BJ (cell line): ENCODE measurements at regions not wholly inside any gene's neighbourhood (a gene's known extent, or its start where the extent isn't known, plus 50 kb on each side); places are given as distances from the start of the nearest gene placed in this dataset.
"Not testable (repeated sequence)": the region's sequence is repeated elsewhere in the genome, so short reads cannot be mapped to it uniquely, and the experiment has no call there.

Experiments
- CTCF ChIA-PET: fragments of 350-600 bp; formaldehyde crosslinking; extraction: SDS; loops from one replicate; lab custom pipeline; 2021; ENCODE audit warnings: antibody characterized with exemption, inconsistent platforms; lab: Yijun Ruan, JAX
- POLR2A ChIA-PET: fragments of 300-600 bp; sonication (Branson Sonifier 250); formaldehyde crosslinking; extraction: SDS; loops from one replicate; lab custom pipeline; 2021; ENCODE audit warnings: antibody characterized with exemption; lab: Charles Lee
- DNase-seq: peaks from one replicate; pipeline ENCODE4 v3.0.0-alpha.2; 2011; ENCODE audit warnings: low read depth
- H3K27me3 ChIP-seq: 2 replicates; pipeline ENCODE4 v1.6.0; 2011; ENCODE audit warnings: low read length; ENCODE audit not compliant: control insufficient read depth, insufficient read depth
- H3K36me3 ChIP-seq: 2 replicates; pipeline ENCODE4 v1.5.1; 2011; ENCODE audit warnings: low read length; ENCODE audit not compliant: control insufficient read depth, insufficient read depth
- H3K4me3 ChIP-seq: 2 replicates; pipeline ENCODE4 v1.5.1; 2011; ENCODE audit warnings: low read depth, mild to moderate bottlenecking, control low read depth, low read length
- TF ChIP-seq, protein P1 (sequence below): IDR thresholded peaks from 2 replicates; pipeline ENCODE4 v1.5.1; 2011; ENCODE audit warnings: low read depth, mild to moderate bottlenecking, control low read depth, inconsistent platforms, low read length, moderate library complexity; ENCODE audit not compliant: insufficient read depth

DNA sequence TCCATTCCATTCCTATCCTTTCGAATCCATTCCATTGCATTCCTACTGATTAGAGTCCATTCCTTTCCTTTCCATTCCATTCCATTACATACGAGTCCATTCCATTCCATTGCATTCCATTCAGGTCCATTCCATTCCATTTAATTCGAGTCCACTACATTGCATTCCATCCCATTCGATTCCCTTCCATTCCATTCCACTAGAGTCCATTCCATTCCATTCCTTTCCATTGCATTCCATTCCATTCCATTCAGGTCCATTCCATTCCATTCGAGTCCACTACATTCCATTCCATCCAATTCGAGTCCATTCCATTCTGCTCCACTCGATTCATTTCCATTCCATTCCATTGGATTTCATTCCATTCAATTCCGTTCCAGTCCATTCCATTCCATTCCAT lies 1133.6 kb downstream of the RPIA start:
- no peak for DNase-seq
- CTCF ChIA-PET: no interaction called here
- TF ChIP-seq, protein P1, sequence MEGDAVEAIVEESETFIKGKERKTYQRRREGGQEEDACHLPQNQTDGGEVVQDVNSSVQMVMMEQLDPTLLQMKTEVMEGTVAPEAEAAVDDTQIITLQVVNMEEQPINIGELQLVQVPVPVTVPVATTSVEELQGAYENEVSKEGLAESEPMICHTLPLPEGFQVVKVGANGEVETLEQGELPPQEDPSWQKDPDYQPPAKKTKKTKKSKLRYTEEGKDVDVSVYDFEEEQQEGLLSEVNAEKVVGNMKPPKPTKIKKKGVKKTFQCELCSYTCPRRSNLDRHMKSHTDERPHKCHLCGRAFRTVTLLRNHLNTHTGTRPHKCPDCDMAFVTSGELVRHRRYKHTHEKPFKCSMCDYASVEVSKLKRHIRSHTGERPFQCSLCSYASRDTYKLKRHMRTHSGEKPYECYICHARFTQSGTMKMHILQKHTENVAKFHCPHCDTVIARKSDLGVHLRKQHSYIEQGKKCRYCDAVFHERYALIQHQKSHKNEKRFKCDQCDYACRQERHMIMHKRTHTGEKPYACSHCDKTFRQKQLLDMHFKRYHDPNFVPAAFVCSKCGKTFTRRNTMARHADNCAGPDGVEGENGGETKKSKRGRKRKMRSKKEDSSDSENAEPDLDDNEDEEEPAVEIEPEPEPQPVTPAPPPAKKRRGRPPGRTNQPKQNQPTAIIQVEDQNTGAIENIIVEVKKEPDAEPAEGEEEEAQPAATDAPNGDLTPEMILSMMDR: no peak
- H3K4me3 ChIP-seq: no peak overlapping the region
- POLR2A ChIA-PET: no interaction called here
- H3K36me3 ChIP-seq: no peaks in the 10 kb centered on the region
- H3K27me3 ChIP-seq: no peaks in the 10 kb centered on the region

DNA sequence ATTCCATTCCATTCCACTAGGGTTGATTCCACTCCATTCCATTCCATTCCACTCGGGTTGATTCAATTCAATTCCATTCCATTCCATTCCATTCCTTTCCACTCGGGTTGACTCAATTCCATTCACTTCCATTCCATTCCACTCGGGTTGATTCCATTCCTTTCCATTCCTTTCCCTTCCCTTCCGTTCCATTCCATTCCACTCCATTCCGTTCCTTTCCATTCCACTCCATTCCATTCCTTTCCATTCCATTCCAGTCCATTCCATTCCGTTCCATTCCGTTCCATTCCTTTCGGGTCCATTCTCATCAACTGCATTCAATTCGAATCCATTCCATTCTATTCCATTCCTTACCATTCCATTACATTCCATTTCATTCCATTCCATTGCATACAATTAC lies 1135.3 kb downstream of the RPIA start:
- POLR2A ChIA-PET, CTCF ChIA-PET, DNase-seq, H3K27me3 ChIP-seq, H3K36me3 ChIP-seq, H3K4me3 ChIP-seq: not testable (repeated sequence)

DNA sequence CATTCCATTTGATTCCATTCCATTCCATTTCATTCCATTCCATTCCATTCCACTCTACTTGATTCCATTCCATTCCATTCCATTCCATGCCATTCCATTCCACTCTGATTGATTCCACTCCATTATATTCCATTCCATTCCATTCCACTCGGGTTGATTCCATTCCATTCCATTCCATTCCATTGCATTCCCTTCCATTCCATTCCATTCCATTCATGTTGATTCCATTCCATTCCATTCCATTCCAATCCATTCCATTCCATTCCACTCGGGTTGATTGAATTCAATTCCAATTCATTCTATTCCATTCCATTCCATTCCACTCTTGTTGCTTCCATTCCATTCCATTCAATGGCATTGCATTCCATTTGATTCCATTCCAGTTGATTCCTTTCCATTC lies 1136.4 kb downstream of the RPIA start:
- H3K36me3 ChIP-seq, CTCF ChIA-PET, H3K27me3 ChIP-seq, POLR2A ChIA-PET, DNase-seq, H3K4me3 ChIP-seq: not testable (repeated sequence)

DNA sequence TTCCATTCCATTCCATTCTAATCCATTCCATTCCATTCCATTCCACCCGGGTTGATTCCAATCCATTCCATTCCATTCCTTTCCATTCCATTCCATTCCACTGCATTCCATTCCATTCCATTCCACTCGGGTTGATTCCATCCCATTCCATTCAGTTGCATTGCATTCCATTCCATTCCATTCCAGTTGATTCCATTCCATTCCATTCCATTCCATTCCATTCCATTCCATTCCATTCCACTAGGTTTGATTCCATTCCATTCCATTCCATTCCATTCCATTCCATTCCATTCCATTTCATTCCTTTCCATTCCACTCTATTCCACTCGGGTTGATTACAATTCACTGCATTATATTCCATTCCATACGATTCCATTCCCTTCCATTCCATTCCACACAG lies 1136.9 kb downstream of the RPIA start:
- CTCF ChIA-PET, H3K27me3 ChIP-seq, DNase-seq, H3K4me3 ChIP-seq, H3K36me3 ChIP-seq, POLR2A ChIA-PET: not testable (repeated sequence)

DNA sequence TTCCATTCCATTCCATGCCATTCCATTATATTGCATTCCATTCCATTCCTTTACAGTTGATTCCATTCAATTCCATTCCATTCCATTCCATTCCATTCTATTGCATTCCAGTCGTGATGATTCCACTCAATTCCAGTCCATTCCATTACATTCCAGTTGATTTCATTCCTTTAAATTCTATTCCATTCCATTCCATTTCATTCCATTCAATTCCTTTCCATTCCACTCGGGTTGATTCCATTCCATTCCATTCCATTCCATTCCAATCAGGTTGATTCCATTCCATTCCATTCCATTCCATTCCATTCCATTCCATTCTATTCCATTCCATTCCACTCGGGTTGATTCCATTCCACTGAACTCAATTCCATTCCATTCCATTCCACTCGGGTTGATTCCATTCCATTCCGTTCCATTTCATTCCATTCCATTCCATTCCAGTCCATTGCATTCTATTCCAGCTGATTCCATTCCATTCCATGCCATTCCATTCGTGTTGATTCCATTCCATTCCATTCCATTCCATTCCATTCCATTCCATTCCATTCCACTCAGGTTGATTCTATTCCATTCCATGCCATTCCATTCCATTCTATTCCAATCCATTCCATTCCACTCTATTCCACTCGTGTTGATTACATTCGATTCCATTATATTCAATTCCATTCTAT lies 1137.6 kb downstream of the RPIA start:
- H3K27me3 ChIP-seq, POLR2A ChIA-PET, H3K36me3 ChIP-seq, H3K4me3 ChIP-seq, CTCF ChIA-PET, DNase-seq: not testable (repeated sequence)

DNA sequence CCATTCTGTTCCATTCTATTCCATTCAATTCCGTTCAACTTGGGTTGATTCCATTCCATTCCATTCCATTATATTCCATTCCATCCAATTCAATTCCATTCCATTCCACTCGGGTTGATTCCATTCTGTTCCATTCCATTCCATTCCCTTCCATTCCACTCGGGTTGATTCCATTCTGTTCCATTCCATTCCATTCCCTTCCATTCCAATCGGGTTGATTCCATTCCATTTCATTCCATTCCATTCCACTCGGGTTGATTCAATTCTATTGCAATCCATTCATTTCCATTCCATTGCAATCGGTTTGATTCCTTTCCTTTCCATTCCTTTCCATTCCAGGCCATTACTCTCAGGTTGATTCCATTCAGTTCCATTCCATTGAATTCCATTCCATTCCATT lies 1138.4 kb downstream of the RPIA start:
- Histone ChIP-seq H3K36me3 (no peaks in the 10 kb centered on the region), H3K4me3 (no peak overlapping the region), H3K27me3 (no peaks in the 10 kb centered on the region)
- ChIA-PET POLR2A (no interaction called here), CTCF (no interaction called here)
- TF ChIP-seq, protein P1: no peak
- DNase-seq: no peak

DNA sequence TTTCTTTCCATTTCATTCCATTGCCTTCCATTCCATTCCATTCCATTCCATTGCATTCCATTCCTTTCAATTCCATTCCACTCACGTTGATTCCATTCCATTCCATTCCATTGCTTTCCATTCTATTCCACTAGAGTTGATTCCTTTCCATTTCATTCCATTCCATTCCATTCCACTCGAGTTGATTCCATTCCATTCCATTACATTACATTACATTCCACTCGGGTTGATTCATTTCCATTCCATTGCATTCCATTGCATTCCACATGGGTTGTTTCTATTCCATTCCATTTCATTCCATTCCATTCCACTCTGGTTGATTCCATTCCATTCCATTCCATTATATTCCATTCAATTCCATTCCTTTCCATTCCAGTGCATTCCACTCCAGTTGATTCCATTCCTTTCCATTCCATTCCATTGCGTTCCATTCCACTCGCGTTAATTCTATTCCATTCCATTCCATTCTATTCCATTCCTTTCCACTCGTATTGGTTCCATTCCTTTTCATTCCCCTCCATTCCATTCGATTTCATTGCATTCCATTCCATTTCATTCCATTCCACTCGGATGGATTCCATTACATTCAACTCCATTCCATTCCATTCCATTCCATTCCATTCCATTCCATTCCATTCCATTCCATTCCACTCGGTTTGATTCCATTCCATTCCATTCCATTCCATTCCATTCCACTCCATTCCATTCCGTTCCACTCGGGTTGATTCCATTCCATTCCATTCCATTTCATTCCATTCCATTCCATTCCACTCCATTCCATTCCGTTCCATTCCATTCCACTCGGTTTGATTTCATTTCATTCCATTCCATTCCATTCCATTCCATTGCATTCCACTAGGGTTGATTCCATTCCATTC lies 1139.1 kb downstream of the RPIA start:
- DNase-seq, H3K27me3 ChIP-seq, CTCF ChIA-PET, H3K4me3 ChIP-seq, H3K36me3 ChIP-seq, POLR2A ChIA-PET: not testable (repeated sequence)
